ENCODE measurements at regions not wholly inside any gene's neighbourhood (a gene's known extent, or its start where the extent isn't known, plus 50 kb on each side); places are given as distances from the start of the nearest gene placed in this dataset.

- TF ChIP-seq, protein P1, sequence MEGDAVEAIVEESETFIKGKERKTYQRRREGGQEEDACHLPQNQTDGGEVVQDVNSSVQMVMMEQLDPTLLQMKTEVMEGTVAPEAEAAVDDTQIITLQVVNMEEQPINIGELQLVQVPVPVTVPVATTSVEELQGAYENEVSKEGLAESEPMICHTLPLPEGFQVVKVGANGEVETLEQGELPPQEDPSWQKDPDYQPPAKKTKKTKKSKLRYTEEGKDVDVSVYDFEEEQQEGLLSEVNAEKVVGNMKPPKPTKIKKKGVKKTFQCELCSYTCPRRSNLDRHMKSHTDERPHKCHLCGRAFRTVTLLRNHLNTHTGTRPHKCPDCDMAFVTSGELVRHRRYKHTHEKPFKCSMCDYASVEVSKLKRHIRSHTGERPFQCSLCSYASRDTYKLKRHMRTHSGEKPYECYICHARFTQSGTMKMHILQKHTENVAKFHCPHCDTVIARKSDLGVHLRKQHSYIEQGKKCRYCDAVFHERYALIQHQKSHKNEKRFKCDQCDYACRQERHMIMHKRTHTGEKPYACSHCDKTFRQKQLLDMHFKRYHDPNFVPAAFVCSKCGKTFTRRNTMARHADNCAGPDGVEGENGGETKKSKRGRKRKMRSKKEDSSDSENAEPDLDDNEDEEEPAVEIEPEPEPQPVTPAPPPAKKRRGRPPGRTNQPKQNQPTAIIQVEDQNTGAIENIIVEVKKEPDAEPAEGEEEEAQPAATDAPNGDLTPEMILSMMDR (conservative IDR thresholded peaks at IDR 0.05): no peak
- no peak for TF ChIP-seq ZFX (IDR thresholded peaks at IDR 0.05)
Measured at GRCh38 chr1:119285482-119285881, 83.1 kb upstream of the HAO2 start.
